ENCODE measurements at regions not wholly inside any gene's neighbourhood (a gene's known extent, or its start where the extent isn't known, plus 50 kb on each side); places are given as distances from the start of the nearest gene placed in this dataset.

DNA sequence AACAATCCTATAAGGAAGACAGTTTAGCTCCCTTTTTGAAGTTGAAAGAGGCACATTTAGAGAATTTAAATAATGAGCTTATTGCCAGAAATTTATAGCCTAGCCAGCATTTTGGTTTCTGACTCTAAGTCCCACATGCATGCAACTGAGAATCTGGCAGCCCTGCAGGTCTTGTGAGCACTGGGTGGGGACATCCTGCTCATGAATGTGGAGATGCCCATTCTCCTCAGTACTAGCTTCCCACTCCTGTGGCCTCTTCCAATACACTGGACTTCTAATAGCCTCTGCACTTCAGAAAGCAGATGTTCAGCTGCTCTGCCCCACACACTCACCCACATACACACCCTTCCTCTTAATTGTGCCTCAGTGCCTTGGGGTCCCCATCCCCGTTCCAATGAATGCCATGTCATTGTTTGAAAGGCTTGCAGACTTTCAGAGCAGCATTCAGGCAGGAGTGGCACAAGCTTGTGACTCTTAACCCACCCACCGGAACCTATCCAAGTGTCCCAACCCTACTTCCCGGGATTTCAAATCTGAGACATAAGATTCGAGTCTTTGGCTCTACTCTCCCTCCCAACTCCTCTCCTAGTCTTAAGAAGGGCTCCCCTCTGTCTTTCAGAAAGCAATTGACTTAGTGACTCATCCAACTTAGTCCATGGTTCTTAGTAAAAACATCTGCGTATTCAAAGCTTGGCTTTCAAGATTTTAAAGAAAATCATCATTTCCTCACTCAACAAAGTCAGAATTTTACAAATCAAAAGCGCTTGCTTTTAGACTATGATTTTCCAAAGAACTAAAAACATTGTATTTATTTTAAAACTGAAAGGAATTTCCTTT, 80.0 kb upstream of the FREM2 start:
- DNase-seq = no peak

DNA sequence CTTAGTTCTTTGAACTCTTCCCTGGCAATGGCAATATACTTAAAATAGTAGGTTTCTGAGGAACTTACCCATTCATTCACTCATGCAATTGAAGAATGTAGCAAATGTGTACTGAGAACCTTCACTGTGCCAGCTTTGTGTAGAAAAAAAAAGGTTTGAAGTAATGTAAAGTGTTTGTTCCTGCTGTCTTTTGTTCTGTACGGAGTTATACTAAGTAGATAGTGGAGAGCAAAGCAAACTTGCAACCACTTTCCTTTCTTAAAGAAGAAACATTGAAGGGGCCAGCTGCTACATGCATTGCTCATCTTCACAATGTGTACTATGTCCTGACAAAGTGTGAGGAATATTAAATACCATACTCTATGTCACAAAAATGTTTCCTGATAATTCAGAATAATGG, 68.9 kb upstream of the FREM2 start:
- no peak for DNase-seq

- DNase-seq = no peak
Measured at GRCh38 chr13:38618336-38618735, 68.5 kb upstream of the FREM2 start.

DNA sequence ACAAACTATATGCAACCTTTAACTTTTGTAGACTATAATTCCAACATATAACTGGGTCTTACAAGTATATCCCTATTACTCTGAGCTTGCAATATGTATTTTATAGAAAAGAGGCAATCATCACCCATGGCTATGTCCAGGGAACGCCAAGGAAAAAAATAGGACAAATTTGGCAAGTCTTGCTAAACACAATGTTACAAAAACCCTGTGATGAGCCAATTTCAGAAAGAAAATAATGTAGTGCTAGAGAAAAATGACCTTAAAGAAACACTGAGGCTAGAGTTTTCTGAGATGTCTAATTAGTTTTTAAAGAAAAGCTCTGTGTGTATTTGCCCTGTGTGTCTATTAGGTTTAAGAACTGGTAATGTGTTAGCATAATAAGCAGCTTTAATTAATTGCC, 68.0 kb upstream of the FREM2 start:
- no peak for DNase-seq

DNA sequence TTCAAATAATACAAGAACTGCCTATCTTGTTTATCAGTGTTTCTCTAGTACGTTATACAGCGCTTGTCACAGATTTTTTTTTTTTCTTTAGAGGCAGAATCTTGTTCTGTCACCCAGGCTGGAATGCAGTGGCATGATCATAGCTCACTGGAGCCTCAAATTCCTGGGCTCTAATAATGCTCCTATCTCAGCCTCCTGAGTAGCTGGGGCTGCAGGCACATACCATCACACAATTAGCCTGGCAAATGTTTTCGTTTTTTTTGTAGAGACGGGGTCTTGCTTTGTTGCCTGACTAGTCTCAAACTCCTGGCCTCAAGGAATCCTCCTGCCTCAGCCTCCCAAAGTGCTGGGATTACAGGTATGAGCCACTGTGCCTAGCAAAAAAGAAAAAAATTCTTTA, 66.0 kb upstream of the FREM2 start:
- no peak for DNase-seq

- no peak for DNase-seq
Measured at GRCh38 chr13:38624822-38625221, 62.1 kb upstream of the FREM2 start.

DNA sequence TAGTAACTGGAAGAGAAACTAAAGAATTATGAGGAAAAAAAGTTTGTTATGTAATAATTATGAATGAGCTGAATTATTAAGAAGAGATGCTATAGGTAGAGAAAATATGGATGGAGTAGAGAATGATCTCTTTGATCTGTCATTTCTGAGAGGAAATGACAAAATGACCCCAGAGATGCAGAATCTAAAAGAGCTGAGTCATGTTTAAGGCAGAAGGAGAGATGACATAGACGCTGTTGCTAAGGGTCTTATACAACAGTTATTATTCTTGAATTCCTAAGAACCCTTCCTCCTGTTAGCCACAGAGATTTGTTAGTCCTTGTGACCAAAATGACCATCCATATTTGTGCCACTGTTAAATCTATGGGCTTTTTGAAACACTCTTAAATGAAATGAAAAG, 58.3 kb upstream of the FREM2 start:
- DNase-seq = no peak

GRCh38 chr13:38630780-38631179, 56.1 kb upstream of the FREM2 start:
- no peak for DNase-seq

DNA sequence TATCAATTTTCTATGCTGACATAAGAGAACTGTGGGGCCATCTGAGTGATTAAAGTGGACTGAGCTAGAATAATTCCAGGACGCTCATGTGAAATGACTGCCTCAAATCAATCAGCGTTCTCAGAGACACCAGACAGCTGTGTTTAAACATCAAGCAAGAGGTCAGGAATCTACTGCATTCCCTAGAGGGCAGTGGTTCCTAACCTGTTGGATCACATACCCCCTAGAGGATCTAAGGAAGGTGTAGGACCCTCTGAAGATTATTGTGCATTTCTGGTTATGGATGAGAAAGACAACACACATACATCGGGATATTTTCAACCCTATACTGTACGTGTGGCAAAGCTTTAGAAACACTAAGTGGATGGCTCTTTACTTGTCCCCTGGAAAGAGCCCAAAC, 51.8 kb upstream of the FREM2 start:
- DNase-seq = no peak

DNA sequence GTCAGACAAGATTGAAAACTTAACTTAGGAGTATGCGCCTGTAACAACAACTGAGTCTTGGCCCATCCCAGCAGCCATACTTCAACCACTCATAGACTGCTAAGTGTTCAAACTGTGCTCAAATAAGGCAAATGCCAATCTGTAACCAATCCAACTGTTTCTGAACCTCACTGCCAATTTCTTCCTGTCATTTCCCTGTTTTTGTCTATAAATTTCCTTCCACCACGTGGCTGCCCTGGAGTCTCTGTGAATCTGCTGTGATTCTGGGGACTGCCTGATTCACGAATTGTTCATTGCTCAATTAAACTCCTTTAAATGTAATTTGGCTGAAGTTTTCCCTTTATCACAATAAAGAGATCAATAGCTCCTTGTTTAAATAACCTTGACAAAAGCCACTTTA, 50.8 kb upstream of the FREM2 start:
- DNase-seq = no peak

DNA sequence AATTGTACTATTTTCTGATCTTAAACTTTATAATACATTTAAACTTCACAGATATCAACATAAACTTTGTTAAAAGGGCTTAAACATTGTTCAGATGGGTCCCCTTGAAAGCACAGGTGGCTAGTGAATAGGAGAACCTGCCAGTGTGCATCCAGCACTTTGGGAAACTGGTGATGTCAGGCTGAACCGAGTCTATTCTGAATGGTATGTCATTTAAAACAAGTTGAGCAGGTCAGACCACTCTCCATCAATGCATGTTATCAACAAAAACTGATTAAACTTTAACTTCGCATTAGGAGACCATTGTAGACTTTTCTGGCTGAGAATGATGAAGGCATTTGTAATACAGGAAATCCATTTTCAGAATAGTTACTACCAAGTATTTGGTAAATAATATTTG, 50.1 kb upstream of the FREM2 start:
- peak; percentile 72 for DNase-seq
